GM19023 (cell line): ENCODE measurements at regions not wholly inside any gene's neighbourhood (a gene's known extent, or its start where the extent isn't known, plus 50 kb on each side); places are given as distances from the start of the nearest gene placed in this dataset.

Source experiments
- ATAC-seq: cut with Tn5 transposase; IDR thresholded peaks from one replicate; pipeline ENCODE4 v1.9.1; 2021; ENCODE audit warnings: mild to moderate bottlenecking, moderate library complexity; ENCODE audit not compliant: unreplicated experiment

- no peak for ATAC-seq
Observed at GRCh38 chr20:58139849-58140786, 88.3 kb downstream of the ANKRD60 start.

DNA sequence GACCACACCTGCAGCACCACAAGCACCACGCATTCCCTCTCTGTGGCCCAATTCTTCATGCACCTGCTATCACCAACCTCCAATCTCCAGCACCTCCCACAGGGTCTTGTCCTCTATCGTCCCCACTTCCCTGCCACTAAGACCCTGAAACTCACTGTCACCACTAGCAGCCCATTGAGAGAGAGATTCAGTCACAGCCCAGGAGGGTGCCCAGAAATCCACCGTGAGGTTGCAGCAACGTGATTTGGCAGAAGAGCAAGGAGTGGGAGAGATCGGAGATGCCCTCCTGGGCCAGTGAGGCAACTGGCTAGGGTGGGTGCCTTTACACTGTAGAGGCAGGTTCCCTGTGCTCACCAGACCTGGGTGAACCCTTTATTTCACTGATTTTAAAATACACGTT is 90.1 kb downstream of the ANKRD60 start:
- no peak for ATAC-seq

- ATAC-seq, result no peak
Observed at GRCh38 chr20:58137651-58138265, 90.7 kb downstream of the ANKRD60 start.

- ATAC-seq, result no peak
Observed at GRCh38 chr20:58137236-58137635, 91.2 kb downstream of the ANKRD60 start.

DNA sequence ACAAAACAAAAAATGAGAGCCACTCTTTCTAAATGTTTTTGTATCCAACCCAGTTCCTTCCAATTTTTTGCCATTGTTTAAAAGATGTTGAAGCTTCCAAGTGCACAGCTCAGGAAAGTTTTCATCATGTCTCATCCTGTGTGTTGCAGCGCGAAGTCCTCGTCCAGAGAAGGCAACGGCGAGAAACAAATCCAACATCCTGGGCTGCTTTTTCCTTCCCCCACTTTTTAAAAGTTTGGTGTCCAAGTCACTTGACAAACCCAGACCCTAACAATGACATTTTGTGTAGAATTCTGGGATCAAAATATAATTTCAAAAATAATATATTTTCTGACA is 92.3 kb downstream of the ANKRD60 start:
- no peak for ATAC-seq

GRCh38 chr20:58135441-58136148 is 92.9 kb downstream of the ANKRD60 start:
- no peak for ATAC-seq

DNA sequence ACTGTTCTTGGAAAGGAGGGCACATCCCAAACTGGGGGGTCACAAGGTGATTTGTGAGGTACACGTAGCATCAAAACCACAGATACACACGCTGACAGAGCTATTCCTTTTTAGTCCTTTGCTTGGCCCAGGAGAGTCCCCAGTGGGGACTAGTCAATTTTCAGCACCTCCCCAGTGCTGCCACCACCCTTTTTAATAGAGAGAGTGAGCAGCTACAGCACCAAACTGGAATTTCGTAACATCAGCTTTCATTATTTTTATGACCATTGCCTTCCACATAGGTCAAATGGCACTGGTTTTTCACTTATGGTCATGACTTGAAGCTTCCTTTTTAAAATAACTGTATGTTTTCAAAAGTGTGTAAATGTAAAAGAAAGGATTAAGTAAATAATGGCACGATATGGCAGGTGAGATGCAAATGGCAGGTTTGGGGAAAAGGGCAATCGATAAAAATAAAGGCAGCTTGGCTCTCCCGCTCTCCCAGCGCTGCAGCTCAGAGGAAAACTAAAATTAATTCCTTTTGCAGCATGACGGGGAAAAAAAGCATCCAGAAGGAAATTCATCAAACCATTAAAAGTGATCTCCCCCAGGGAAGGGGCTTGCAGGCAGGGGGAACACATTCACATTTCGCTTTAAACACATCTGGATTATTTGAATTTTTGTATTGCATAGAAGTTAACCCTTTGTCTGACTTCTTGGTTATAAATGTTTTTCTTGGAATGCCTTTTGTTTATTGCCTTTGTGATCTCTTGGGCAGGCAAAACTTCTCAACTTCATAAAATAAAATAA is 95.2 kb downstream of the ANKRD60 start:
- ATAC-seq, result no peak

DNA sequence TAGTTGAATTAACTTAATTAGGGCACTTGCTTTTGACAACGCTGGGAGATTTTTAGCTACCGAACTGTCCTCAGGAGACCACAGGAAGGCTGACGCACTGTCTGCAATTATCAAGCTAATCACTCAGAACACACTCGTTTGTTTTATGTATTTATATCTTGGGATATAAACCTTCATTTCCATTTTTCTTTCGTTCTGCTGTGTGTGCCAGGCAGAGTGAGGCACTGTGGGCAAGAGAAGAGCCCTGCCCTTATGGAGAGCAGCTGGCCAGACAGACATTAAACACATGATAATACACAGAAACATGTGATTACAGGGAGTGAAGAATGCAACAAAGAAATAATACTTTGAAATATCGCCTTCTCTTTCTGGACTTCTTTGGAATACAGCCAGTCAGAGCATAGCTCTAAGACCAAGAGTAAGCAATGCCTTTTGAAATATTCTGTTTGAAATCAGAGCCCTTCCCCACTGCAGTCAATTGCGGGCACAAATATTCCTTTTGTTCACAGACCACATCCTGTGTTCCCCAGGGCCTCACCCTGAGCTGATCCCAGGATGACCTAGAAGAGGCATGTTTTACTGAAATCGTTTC is 96.8 kb downstream of the ANKRD60 start:
- no peak for ATAC-seq

DNA sequence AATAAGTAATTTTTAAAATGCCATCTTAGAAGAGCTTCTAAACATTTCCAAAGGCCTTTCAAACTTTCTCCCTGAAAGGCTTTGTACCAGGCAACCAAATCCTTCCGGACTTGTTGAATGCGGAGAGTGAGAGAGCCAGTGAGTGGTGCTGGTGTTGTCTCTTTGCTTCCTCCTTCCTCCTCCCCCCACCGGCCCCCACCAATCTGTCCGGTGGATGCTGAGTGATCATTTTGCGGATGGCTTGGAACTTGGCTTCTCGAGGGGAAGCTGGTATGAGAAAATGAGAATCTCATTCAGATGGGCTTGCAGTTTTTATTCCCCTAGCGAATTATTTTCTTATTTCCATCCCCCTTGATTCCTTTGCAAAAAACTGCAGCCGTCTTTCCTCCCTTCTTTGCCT is 97.3 kb downstream of the ANKRD60 start:
- ATAC-seq, result no peak

- ATAC-seq, result no peak
Observed at GRCh38 chr20:58130581-58130980, 97.9 kb downstream of the ANKRD60 start.

- no peak for ATAC-seq
Observed at GRCh38 chr20:58130156-58130555, 98.3 kb downstream of the ANKRD60 start.

- ATAC-seq, result no peak
Observed at GRCh38 chr20:58129721-58130151, 98.7 kb downstream of the ANKRD60 start.

GRCh38 chr20:58128635-58129625 is 99.5 kb downstream of the ANKRD60 start:
- no peak for ATAC-seq

GRCh38 chr20:58127701-58128111 is 100.7 kb downstream of the ANKRD60 start:
- no peak for ATAC-seq

GRCh38 chr20:58125726-58126125 is 102.7 kb downstream of the ANKRD60 start:
- ATAC-seq, result no peak

DNA sequence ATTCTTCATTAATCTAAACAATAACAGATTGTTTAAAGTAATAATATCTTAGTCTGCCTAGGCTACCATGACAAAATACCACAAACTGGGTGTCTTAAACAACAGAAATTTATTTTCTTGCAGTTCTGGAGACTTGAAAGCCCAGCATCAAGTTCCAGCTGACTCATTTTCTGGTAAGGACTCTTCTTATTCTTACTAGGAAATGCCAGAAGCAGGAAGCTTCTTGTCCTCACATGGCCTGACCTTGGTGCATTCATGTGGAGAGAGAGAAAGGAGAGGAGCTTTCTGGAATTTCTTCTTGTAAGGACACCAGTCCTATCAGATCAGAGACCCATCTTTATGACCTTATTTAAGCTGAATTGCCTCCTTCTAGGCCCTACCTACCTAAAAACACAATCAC is 110.5 kb downstream of the ANKRD60 start:
- no peak for ATAC-seq

DNA sequence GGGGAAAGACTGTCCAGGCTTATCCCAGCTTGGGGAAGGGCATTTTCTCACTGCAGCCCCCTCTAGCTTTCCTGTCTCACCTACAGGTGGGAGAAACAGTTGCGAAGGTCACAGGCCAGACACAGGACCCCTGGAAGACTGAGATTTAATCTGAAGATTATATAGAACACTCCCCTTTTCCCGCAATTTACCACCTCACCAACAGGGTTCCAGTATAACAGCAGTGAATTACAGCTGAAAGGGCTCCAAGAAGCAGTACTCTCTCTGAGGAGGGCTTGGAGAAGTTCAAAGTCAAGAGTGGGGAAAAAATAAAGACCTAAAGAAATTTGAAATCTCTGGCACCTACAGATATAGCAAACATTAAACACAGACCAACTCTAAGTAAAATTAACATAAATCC is 111.9 kb downstream of the ANKRD60 start:
- no peak for ATAC-seq

- no peak for ATAC-seq
Observed at GRCh38 chr20:58113716-58114115, 114.7 kb downstream of the ANKRD60 start.

DNA sequence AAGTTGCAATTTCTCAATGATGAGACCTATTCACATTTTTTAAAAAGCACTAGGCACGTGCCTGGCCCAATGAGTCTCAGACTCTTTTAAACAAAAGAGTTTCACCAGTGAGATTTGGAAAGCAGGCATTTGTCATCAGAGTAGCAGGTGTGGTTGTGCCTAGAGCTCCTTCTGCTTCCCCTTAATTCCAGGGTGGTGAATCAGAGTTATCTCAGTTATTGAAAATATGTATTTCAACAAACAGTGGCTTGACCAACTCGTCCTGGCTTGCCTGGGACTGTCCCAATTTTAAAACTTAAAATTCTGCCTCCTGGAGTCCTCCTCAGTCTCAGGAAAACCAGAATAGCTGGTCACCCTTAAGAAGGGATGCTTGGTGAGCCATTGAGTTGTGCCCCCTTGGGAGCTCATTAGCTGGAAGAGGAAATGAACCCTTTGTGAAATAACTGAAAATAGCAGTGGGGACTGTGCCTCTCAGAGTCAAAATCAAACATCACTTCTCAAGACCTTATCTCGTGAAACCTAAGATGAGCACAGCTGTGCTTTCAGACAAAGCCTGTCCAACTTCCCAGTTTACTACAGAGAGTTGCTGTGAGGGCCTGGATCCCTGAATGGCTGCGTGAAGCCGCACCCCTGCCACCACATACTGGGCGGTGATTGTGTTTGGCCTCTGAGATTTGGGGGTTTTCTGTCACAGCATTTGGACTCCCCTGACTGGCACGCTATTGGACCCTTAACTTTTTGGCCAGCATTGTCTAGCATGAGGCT is 116.3 kb downstream of the ANKRD60 start:
- no peak for ATAC-seq
